ENCODE measurements at regions not wholly inside any gene's neighbourhood (a gene's known extent, or its start where the extent isn't known, plus 50 kb on each side); places are given as distances from the start of the nearest gene placed in this dataset.

GRCh38 chr11:127506647-127507046, 506.1 kb upstream of the KIRREL3 start:
- TF ChIP-seq CTCF (IDR thresholded peaks at IDR 0.05) (no peak), EZH2 (IDR thresholded peaks at IDR 0.05; ENCODE audit: borderline replicate concordance, insufficient read depth, low read depth, low read length, poor library complexity, severe bottlenecking) (no peak)

Data from B cell (primary cell).